ENCODE measurements at regions not wholly inside any gene's neighbourhood (a gene's known extent, or its start where the extent isn't known, plus 50 kb on each side); places are given as distances from the start of the nearest gene placed in this dataset.

GRCh38 chr13:50080203-50080910, 65.1 kb downstream of the KCNRG start:
- DNase-seq (ENCODE audit: extremely low spot score, unreplicated experiment), result no peak
- Mint-ChIP-seq H3K4me3 (ENCODE audit: unreplicated experiment) (peak overlapping the region; percentile 100), H3K9me3 (ENCODE audit: unreplicated experiment) (no peaks in the 10 kb centered on the region), H3K27me3 (ENCODE audit: unreplicated experiment) (no peaks in the 10 kb centered on the region), H3K27ac (ENCODE audit: unreplicated experiment) (peak overlapping the region; percentile 100), H3K36me3 (ENCODE audit: unreplicated experiment) (peaks cover 5% of the 10 kb centered on the region), H3K4me1 (ENCODE audit: unreplicated experiment) (peaks cover 53% of the 10 kb centered on the region)
- TF ChIP-seq, protein P1, sequence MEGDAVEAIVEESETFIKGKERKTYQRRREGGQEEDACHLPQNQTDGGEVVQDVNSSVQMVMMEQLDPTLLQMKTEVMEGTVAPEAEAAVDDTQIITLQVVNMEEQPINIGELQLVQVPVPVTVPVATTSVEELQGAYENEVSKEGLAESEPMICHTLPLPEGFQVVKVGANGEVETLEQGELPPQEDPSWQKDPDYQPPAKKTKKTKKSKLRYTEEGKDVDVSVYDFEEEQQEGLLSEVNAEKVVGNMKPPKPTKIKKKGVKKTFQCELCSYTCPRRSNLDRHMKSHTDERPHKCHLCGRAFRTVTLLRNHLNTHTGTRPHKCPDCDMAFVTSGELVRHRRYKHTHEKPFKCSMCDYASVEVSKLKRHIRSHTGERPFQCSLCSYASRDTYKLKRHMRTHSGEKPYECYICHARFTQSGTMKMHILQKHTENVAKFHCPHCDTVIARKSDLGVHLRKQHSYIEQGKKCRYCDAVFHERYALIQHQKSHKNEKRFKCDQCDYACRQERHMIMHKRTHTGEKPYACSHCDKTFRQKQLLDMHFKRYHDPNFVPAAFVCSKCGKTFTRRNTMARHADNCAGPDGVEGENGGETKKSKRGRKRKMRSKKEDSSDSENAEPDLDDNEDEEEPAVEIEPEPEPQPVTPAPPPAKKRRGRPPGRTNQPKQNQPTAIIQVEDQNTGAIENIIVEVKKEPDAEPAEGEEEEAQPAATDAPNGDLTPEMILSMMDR (IDR thresholded peaks at IDR 0.05), result no peak

DNA sequence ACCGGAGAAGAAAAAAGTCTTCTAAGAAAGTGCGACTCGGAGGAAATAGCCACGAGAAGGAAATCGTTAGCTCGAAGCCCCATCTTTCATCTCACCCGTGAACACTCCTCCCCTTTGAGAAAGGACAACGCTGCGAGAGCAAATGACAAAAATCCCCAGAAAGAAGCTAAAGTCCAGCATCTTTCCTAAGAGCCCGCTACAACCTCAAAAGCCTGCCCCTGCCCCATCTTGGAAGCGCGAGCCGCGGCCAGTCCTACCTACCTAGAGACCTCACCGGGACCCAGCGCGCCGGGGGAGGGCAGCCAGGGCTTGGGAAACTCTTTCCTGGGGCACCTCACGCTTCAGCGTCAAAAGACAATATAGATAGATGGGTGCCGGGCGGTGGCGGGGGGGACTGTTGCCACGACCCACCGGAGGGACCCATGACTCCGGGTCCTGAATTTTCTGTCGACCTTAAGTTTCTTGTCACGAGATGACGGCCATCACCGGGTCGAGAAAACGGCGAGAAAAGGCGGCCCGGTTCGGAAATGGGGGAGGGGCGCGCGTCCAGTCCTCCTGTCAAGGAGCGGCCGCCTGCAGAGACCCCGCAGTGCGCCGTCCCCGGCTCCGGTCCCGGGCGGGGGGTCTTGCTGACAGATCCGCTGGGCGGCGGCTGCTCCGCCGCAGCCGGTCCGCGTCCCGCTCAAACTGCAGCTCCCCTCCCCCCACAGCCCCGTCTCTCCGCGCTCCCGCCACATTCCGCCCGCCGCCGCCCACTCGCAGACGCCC, 65.9 kb downstream of the KCNRG start:
- H3K4me3 Mint-ChIP-seq (ENCODE audit: unreplicated experiment), result peak overlapping the region; percentile 100
- TF ChIP-seq, protein P1 (IDR thresholded peaks at IDR 0.05), result no peak
- DNase-seq (ENCODE audit: extremely low spot score, unreplicated experiment), result peak; percentile 86
- no peaks in the 10 kb centered on the region for H3K27me3 Mint-ChIP-seq (ENCODE audit: unreplicated experiment)
- H3K36me3 Mint-ChIP-seq (ENCODE audit: unreplicated experiment), result peaks cover 5% of the 10 kb centered on the region
- no peaks in the 10 kb centered on the region for H3K9me3 Mint-ChIP-seq (ENCODE audit: unreplicated experiment)
- peak overlapping the region; percentile 100 for H3K27ac Mint-ChIP-seq (ENCODE audit: unreplicated experiment)
- peaks cover 49% of the 10 kb centered on the region for H3K4me1 Mint-ChIP-seq (ENCODE audit: unreplicated experiment)

GRCh38 chr13:50081679-50082425, 66.6 kb downstream of the KCNRG start:
- Mint-ChIP-seq H3K27me3 (ENCODE audit: unreplicated experiment) (no peaks in the 10 kb centered on the region), H3K4me1 (ENCODE audit: unreplicated experiment) (peaks cover 43% of the 10 kb centered on the region), H3K4me3 (ENCODE audit: unreplicated experiment) (peak overlapping the region; percentile 100), H3K9me3 (ENCODE audit: unreplicated experiment) (no peaks in the 10 kb centered on the region), H3K27ac (ENCODE audit: unreplicated experiment) (peak overlapping the region; percentile 100), H3K36me3 (ENCODE audit: unreplicated experiment) (peaks cover 8% of the 10 kb centered on the region)
- DNase-seq (ENCODE audit: extremely low spot score, unreplicated experiment), result peak; percentile 100
- TF ChIP-seq, protein P1 (IDR thresholded peaks at IDR 0.05), result peak; percentile 32

- TF ChIP-seq, protein P1 (IDR thresholded peaks at IDR 0.05), result no peak
- Mint-ChIP-seq H3K27me3 (ENCODE audit: unreplicated experiment) (no peaks in the 10 kb centered on the region), H3K4me1 (ENCODE audit: unreplicated experiment) (peaks cover 37% of the 10 kb centered on the region), H3K36me3 (ENCODE audit: unreplicated experiment) (peaks cover 8% of the 10 kb centered on the region), H3K9me3 (ENCODE audit: unreplicated experiment) (no peaks in the 10 kb centered on the region), H3K4me3 (ENCODE audit: unreplicated experiment) (peak overlapping the region; percentile 100), H3K27ac (ENCODE audit: unreplicated experiment) (peak overlapping the region; percentile 100)
- no peak for DNase-seq (ENCODE audit: extremely low spot score, unreplicated experiment)
Measured at GRCh38 chr13:50082426-50083281, 67.4 kb downstream of the KCNRG start.
